ENCODE measurements at regions not wholly inside any gene's neighbourhood (a gene's known extent, or its start where the extent isn't known, plus 50 kb on each side); places are given as distances from the start of the nearest gene placed in this dataset.

DNA sequence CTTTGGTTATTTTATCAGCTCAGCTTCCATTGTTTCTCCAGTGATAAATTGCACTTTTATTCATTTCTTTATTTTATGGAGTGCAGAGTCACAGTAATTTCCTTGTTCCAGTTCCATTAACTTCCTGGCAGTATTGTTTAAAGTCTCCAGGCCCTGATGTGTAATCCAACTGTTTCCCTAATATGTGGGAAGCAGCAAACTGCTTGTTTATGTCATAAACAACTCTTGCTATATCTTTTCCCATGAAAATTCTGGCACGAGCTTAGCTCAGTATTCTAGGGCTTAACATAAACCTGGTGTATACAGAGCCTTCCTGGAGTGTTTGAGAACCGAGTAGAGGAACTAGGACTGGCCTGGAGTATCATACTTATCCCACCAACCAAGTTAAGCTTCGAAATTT lies 83.5 kb upstream of the ARGLU1 start:
- DNase-seq (ENCODE audit: low spot score) (no peak), ATAC-seq (no peak)
- intact Hi-C loops (cut with DNase I), result no loop called here

DNA sequence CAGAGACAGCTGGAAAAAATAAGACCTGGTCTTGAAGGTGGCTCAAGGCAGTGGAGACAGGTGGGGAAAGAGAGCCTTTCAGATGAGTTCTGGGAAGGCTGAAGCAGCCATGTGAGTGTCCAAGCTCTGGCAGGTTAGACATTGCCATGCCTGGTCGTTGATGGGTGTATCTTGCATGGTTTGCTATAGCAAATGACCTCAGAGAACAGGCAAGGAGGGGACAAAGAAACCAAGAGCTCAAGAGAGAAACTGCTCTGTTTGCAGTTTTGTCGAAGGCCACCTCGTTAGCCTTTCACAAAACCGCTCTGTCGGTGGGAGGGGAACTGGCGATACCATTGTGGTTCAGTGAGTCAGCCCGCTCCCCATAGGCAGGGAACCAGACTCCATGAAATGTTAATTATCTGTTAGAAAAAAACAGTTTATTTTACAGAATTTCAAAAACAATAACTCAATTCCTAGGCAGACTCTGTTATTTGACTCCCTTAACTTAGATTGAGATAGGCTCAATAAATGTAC lies 82.8 kb upstream of the ARGLU1 start:
- intact Hi-C loops (cut with DNase I), result no loop called here
- DNase-seq (ENCODE audit: low spot score), result no peak
- no peak for ATAC-seq

GRCh38 chr13:106649495-106649894 lies 81.6 kb upstream of the ARGLU1 start:
- ATAC-seq, result no peak
- intact Hi-C loops (cut with DNase I), result no loop called here
- DNase-seq (ENCODE audit: low spot score), result no peak

DNA sequence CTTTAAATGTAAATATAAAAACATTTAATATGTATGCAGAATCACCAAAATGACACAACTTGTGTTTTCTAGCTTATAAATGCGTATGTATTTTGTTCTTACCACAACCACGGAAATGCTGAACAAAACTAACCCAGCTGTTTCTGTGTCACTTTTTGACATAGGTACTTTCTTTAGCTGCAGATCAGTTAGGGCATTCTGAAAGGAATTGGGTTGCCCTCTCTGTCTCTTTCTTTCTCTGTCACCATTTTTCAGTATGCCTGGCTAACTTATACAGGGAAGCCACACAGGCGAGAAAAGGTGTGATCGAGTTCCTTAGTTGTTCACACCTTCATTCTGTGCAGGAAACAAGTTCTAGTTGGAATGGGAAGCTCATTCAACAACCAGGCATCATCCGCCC lies 72.6 kb upstream of the ARGLU1 start:
- intact Hi-C loops (cut with DNase I), result no loop called here
- ATAC-seq (no peak), DNase-seq (ENCODE audit: low spot score) (no peak)

- DNase-seq (ENCODE audit: low spot score), result no peak
- intact Hi-C loops (cut with DNase I), result no loop called here
- no peak for ATAC-seq
These were observed 69.6 kb upstream of the ARGLU1 start for GRCh38 chr13:106637519-106637918.

- DNase-seq (ENCODE audit: low spot score) (no peak), ATAC-seq (no peak)
- intact Hi-C loops (cut with DNase I), result no loop called here
These were observed 68.6 kb upstream of the ARGLU1 start for GRCh38 chr13:106636492-106636891.

DNA sequence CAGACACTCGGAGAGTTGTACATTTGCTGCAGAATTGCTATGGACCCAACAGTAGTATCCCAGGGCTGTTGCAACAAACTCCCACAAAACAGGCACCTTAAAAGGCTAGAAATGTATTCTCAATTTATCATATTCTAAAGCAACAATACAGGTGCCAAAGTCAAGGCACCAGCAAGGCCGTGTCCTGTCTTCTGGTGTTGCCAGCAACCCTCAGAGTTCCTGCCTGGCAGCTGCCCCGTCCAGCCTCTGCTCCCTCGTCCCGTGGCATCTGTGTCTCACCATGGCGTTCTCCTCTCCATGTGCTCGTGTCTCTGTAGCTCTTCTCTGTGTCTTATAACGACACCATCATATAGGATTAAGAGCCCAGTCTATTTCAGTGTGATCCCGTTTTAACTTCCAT lies 67.7 kb upstream of the ARGLU1 start:
- DNase-seq (ENCODE audit: low spot score) (no peak), ATAC-seq (no peak)
- intact Hi-C loops (cut with DNase I), result no loop called here

- ATAC-seq (no peak), DNase-seq (ENCODE audit: low spot score) (no peak)
- intact Hi-C loops (cut with DNase I), result no loop called here
These were observed 65.4 kb upstream of the ARGLU1 start for GRCh38 chr13:106633321-106633720.

DNA sequence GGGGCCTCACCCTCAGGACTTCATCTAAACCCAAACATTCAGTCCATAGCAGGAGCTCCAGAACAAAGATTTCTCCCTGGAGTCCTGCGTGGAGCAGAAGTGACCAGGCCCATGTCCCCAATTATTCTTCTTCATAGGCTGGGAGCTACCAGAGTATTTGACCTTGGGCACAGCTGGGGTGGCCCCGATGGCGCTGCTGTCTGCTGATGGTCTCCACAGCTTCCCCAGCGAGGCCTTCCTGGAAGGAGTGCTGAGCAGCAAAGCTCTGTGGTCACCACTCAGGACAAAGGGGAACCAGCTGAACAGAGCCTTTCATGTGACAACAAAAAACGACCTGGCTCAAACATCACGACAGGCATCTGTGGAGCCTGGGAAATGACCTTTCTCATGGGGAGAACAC lies 62.7 kb upstream of the ARGLU1 start:
- intact Hi-C loops (cut with DNase I), result no loop called here
- ATAC-seq, result no peak
- no peak for DNase-seq (ENCODE audit: low spot score)

DNA sequence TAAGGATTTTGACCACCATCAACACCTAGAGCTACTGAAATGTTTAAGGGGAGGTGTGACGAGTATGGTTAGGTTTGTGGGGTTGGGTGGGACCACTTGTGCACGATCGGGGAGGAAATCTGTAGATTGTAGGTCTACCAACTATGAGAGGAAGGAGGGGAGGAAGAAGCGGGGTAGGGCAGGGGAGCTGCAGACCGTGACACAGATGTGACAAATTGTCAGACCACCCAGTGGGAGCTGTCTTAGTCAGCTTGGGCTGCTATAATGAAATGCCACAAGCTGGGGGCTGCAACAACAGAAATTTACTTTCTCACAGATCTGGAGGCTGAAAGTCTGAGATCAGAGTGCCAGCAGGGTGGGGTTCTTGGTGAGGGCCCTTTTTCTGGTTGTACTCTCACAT lies 62.2 kb upstream of the ARGLU1 start:
- intact Hi-C loops (cut with DNase I), result no loop called here
- no peak for ATAC-seq
- DNase-seq (ENCODE audit: low spot score), result no peak

GRCh38 chr13:106628936-106629659 lies 61.2 kb upstream of the ARGLU1 start:
- intact Hi-C loops (cut with DNase I), result no loop called here
- DNase-seq (ENCODE audit: low spot score) (no peak), ATAC-seq (no peak)

GRCh38 chr13:106626473-106626872 lies 58.5 kb upstream of the ARGLU1 start:
- no peak for ATAC-seq
- no peak for DNase-seq (ENCODE audit: low spot score)
- intact Hi-C loops (cut with DNase I), result no loop called here

GRCh38 chr13:106625578-106625977 lies 57.6 kb upstream of the ARGLU1 start:
- DNase-seq (ENCODE audit: low spot score) (no peak), ATAC-seq (no peak)

GRCh38 chr13:106623799-106624460 lies 56.0 kb upstream of the ARGLU1 start:
- ATAC-seq (no peak), DNase-seq (ENCODE audit: low spot score) (no peak)
- intact Hi-C loops (cut with DNase I), result no loop called here

More at GRCh38 chr13:106625578-106625977, 57.6 kb upstream of the ARGLU1 start:
- intact Hi-C loops (cut with DNase I), result no loop called here

DNA sequence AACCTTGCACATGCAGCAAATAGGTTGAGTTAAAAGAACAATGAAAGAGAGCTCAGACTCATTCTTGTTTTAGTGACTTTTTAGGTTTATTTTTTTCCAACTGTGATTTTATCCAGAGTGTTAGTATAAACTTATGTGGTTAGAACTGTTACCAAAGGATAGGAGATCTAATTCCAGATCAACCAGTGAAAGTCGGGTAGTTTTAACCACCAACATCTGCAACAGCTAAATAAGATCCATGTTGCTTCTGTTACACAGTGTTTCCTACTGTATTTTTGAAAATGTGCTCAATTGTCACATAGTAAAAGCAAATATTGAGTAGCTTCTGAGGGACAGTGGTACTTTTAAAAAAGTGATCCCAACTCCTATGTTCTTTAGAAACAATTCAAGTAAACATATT lies 53.9 kb upstream of the ARGLU1 start:
- ATAC-seq, result no peak

DNA sequence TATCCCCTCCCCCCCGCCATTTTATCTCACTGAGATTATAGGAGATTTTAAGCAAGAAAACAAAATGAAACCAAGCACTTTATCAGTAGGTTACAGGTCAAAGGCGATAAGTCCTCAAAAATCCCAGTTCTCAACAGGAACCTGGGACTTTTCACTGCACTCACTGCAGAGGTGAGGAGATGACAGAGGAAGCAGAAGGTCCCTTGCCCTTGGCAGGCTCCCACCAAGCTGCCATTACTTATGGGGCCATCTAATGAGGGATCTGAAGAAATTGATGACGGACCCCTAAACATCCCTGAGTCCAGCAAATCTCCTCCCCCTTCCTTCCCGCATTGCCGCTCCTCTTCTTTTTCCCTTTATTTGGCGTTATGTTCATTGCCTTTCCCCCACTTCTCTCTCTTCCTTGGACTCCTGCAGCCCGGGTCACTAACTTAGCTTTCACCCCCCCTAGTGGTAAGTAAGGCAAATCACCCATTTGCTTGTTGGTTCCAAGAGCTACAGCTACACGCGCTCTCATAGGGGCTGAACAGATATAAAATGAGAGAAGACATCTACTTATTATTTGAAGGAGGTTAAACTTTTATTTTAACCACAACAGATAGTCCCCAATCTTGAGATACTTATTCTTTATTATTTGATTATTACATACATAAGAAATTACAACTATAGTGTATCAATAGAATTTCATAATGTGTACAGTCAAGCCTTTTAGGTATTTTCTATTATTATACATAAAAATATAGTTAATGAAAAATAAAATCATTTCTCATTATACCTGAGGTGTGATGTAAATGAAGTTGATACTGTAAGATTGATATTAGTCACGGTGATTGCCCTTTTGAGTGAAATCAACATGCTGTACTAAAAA lies 52.0 kb upstream of the ARGLU1 start:
- intact Hi-C loops (cut with DNase I), result loop anchor here (10.0 kb wide), 1 partner anchor 325 kb away; no protein-coding TSS in a partner anchor
- DNase-seq (ENCODE audit: low spot score), result peak; percentile 60

More for the DNA sequence above, 53.9 kb upstream of the ARGLU1 start:
- intact Hi-C loops (cut with DNase I), result no loop called here
- no peak for DNase-seq (ENCODE audit: low spot score)

More for the DNA sequence above, 52.0 kb upstream of the ARGLU1 start:
- ATAC-seq, result peak; percentile 93
